IPS DF 19.7 (cell line): ENCODE measurements at regions not wholly inside any gene's neighbourhood (a gene's known extent, or its start where the extent isn't known, plus 50 kb on each side); places are given as distances from the start of the nearest gene placed in this dataset.

Experiments used
- DNase-seq: peaks from one replicate; pipeline ENCODE4 v3.0.0-alpha.2; 2013; ENCODE audit warnings: low read depth, low spot score

DNA sequence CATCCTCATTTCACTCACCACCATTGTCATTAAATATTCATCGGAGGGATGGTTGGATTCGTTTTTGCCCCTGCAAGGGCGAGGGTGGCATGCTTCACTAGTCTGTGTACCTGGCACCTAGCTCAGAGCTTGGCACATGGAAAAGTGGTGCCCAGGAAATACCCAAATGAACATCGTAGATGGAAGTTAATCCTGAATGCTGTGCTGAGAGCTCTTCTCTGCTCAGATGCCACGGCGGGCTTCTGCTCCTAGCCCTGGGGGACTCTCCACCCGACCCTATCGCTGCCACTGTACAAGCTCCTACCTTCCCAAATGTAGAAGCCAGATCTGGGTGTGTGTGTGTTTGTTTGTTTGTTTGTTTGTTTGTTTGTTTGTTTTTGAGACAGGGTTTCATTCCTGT, 113.0 kb upstream of the ZNF507 start:
- no peak for DNase-seq

DNA sequence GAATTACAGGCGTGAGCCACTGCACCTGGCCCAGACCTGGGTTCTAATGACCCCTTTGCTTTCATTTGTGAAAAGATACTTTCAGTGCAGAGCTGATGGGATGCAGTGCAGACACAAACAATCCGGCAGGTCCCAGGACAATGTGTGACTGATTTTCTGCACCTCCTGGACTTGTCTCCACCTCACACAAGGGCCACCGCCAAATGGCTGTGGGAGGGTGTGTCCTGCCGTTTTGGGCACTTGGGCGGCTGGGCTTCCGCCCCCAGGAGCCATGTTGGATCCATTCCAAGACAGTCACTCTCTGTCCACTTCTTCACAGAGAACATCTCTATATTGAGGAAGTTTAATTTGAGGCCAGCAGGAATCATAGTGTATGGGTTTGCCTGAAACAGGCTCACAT, 112.3 kb upstream of the ZNF507 start:
- no peak for DNase-seq

DNA sequence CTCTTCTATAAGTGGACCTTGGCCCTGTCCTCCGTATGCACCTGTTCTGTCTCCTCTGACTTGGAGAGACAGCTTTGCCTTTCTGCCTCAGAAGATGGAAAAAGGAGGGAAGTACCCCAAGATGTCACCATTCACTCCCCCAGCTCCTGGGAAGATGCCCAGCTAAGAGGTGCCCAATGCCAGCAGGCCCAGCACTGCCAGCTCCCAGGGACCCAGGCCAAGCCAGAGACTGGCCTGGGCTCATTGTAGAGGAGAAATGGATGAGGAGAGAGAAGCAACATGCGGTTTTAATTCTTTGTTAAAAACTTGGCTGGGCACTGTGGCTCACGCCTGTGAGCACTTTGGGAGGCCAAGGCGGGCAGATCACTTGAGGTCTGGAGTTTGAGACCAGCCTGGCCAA, 111.5 kb upstream of the ZNF507 start:
- DNase-seq: no peak

DNA sequence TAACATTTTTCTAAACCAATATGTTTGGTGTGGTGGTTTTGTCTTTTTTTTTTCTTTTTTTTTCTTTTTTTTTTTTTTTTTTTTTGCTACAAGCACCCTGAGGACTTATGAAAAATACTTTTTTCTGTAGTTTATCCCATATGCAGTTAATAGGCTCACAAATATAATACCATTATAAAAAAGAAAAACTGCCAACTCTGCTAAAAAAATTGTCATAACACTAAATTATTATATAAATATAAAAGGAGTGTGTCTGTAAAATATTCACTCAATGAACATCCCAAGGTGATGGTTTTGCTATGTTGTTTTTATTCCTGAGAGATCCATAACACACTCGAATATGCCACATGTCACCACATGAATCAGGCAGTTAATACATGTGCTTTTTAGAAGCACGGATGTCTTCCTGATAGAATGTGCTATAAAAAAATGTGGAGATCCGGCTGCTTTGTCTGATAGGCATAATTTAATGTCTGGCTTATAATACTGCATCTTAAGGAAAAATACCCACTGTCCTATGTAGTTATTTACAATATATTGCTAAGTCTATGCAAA, 110.7 kb upstream of the ZNF507 start:
- no peak for DNase-seq

DNA sequence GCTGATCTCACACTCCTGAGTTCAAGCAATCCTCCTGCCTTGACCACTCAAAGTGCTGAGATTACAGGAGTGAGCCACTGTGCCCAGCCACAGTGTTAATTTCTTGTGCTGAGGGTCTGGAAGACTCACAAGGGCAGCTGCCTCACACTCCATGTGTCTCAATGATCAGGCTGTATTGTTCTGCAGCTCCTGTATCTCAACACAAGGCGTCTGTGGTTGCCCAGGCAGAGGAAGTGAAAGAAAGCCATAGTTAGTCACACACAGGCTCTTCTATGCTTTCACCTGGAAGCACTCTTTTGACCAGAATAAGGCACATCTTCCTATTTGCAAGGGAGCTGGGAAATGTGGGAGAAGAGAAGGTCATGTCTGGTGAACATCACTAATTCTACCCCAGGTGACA, 107.3 kb upstream of the ZNF507 start:
- DNase-seq: no peak

DNA sequence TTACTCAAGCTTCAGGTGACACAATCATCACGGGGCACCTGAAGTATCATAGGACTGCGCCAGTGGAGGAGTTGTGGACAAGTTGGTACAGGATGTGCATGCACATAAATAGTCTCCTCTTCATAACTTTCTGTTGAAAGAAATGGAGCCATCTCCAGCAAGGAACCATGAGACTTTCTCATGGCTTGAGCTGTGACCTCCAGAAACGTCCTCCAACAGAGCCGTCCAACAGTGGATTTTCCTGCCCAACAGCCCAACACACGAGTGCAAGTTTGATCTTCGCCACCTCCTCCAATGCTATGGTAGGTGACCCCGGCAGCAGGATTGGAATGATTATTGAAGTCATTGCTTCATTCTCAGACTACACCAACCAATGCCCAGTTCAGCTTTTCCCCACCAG, 105.1 kb upstream of the ZNF507 start:
- DNase-seq: no peak

DNA sequence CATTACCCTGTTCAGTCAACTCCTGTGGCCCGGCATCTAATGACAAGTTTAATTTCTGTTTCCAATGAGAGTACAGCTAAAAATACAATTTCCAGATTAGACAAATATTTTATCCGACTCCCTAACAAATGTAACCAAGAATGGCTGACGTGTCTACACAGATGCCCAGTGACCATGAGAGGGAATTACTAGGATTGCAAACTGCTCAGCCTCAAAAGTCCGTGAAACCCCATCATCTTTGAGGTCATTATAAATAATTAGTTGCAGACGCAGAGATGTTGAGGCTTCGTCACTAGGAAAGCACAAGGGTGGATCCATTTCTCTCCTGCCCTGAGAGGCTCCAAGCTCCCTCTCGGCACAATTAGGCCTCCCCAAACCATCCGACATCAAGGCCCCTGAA, 104.1 kb upstream of the ZNF507 start:
- DNase-seq: no peak

DNA sequence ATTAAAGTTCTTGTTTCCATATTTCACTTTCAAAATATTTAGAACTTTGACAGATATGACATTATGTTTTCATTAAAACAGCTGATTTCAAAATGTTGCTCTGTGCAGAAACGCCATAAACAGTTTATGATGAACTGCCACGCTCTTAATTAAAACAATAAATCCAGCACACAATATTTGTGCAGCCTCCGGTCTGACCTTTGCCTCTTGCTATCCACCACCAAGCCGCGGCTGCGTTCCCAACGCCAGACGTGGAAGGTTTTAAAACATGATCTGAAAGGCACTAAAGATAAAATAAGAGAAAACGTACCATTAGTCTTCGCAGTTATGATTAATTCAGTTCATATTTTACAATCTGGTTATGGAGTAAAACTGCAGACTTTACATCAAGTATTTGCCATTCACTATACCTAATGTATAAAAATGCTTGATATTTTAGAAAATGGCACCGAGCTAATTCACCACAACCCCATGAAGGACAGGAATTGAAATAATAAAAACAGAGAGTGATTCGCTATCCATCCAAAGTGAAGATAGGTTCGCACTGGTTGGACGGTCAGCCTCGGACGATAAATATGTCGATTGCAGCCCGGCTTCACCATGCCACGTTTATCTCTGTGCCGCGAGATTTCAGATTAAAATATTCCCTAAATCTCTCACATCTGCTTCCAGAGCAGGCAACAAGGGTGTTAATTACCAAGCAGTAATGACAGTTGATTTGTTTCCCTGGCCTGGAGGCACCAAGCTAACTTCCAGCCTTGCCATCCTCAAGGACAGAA, 103.3 kb upstream of the ZNF507 start:
- no peak for DNase-seq

DNA sequence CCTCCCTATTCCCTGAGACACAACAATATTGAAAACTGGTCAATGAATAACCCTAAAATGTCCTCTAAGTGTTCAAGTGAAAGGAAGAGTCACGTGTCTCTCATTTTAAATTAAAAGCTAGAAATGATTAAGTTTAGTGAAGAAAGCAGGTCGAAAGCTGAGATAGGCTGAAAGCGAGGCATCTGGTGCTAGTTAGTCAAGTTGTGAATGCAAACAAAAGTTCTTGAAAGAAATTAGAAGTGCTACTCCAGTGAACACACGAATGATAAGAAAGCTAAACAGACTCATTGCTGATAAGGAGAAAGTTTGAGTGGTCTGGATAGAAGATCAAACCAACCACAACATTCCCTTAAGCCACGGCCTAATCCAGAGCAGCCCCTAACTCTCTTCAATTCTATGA, 99.4 kb upstream of the ZNF507 start:
- no peak for DNase-seq

DNA sequence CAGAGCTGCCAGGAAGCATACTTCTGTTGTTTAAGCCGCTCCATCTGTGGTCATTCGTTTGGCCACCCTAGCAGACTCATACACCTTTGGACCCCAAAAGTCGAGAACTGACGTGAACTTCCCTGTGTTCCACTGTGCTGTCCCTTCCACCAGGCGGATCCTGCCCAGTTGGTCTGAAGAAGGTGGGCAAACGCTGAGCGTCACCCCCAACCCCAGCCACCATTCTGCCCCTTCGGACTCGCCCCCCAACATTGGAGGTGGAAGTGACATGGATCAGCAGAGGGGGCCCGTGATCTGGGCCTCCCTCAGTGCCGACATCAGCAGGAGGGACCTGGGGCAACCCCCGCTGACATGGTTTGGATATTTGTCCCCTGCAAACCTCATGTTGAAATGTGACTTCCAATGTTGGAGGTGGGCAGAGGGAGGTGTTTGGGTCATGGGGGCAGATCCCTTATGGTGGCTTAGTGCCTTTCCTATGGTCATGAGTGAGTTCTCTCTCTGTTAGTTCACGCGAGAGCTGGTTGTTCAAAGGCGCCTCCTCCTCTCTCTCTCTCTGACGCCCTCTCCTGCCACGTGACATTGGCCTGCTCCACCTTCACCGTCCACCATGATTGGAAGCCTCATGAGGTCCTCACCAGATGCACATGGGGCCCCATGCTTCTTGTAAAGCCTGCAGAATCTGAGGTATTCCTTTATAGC, 93.6 kb upstream of the ZNF507 start:
- DNase-seq: no peak

DNA sequence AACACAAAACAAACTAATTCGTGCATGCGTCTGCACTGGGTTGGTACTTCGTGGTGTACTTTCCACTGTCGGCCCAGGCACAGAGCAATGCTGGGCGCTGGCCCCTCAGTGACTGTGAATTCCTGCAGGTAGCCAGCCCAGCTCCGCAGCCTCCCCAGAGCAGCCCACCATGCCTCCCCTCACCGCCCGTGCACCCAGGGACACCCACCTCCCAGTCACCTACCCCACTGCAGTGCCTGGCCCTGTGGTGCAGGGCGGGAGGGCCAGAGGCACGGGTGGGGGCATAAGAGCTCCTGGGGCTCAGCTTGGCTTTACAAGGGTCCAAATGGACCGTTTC, 93.1 kb upstream of the ZNF507 start:
- DNase-seq: no peak

DNA sequence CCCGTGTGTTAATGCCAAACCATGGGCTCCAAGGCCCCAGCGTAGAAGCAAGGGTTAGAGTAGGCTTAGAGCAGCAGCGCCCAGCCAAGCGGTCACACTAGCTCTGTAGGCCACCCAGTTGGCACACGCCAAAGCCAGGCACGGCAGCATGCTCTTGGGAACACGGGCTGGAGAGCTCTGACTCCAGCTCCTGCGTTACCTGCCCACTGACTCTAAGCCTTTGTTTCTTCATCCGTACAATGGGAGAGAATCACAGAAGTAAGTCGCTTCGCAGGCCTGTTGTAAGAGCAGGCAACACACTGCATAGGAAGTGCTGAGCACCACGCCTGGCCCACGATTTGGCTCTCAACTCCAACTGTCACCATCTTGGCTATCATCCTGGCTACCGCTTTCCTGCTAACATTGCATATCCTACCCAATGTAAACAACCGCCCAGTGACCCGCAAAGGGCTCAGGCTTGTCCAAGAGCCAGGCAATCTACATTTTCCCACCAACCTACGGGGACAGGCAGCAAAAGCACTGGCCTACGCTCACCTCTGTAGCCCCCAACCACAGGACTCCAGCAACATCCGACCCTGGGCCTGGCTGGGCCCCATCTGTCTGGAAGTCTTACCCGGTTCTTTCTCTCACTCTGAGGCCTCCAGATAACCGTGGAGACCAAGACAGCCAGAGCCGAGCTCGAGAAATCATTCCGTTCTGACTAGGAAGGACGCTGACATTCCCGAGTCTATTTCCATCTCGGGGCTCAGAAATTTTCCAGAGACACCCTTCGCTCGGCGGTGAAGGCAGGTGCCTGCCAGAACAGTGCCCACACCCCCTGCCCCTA, 91.5 kb upstream of the ZNF507 start:
- DNase-seq: no peak

DNA sequence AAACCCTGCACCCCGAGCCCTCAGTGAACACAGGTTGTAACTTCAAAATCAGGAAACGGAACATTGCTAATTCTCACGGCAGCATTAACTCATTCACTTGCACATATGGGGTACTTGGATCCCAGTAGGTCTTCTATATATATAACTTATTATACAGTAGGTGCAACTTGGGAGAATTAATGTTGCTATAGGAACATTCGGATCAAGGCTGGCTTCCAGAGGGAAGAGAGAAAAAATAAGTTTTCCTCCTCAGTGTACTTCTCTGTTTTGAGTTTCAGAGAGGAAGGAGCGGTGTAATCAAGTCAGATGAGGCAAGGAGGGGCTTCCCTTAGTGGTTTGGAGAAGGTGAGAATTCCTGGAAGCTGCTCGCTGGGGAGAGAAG, 90.9 kb upstream of the ZNF507 start:
- no peak for DNase-seq

DNA sequence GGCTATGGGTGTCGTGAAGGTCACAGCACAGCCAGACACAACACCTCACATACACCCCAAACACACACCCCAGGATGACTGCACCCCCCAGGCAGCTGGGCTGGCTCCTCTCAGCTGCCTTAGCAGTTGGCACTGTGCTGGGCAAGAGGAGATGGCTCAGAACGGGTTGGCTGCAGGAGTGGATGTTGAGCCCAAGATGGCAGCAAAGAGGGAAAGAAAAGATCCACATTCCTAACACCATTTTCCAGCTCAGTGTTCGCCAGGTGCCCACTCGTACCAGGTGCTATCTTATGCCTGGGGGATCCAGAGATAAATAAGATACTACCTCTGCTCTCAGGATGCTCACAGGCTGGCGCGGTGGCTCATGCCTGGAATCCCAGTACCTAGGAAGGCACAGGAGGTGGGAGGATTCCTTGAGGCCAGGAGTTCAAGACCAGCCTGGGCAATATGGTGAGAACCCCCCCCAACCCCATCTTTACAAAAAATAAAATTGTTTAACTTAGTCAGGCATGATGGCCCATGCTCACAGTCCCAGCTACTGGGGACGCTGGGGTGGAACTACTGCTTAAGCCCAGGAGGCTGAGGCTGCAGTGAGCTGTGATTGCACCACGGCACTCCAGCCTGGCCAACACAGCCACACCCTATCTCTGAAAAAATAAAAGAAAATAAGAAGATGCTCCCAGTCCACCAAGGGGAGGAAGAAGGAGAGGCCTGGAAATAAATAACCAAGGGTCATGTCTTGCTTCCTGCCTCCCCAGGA, 89.7 kb upstream of the ZNF507 start:
- DNase-seq: no peak

DNA sequence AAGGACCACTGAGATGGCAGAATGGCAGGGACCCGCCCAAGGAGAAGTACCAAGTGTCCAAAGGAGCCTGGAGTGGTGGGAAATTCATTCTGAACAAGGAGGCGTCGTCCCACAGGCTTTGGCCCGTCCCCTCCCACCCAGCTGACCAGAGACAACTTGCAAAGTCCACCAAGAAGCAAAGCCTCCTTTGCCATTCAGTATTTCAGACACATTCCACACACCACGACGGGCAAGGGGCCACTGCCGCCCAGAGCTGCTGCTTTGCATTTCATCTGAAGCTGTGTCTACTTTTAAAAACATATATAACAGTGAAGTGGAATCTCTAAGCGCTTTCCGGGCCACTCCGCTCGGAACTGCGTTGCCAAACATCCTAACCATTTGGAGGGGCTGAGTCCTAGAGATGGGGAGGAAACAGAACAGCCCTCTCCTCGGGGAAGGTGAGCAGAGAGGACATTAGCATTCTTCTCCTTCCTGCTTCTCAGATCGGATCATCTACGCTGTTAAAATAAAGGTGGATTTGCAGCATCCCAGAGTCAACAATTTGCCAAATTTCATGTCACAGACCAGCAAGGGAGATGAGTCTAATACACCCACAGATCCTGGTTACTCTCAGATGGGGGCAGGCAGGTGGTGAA, 89.0 kb upstream of the ZNF507 start:
- DNase-seq: no peak

DNA sequence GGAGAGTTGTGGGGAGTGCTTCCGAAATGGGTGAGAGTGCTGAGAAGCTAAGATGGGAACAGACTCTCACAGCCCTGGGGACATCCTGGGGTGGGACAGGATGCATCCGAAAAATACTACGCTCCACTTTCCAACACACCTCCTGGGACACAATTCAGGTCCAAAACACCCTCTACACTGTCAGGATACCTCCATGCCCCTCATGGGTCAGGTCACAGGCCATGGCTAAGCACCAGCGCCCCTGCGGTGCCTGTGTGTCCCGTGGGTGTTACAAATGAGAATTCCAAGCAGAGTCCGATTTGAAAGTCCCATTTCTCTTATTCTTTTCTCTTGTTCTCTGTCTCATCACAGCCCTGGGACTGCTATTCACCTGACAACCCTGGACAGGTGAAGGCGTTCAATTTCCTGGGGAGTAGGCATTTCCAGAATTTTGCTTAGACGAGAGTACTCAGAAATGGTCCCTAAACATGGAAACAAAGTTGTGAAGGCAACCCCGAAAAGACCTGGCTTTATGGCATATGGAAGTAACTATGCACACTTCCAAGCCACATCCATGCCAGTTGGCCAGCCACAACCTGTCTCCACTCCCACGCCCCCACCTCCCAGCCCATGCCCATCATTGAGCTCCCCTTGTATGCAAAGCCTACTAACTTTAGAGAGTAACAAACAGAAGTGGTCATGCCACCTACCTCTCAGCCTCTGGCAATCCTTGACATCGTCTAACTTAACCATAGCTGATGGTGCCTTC, 87.9 kb upstream of the ZNF507 start:
- DNase-seq: no peak

DNA sequence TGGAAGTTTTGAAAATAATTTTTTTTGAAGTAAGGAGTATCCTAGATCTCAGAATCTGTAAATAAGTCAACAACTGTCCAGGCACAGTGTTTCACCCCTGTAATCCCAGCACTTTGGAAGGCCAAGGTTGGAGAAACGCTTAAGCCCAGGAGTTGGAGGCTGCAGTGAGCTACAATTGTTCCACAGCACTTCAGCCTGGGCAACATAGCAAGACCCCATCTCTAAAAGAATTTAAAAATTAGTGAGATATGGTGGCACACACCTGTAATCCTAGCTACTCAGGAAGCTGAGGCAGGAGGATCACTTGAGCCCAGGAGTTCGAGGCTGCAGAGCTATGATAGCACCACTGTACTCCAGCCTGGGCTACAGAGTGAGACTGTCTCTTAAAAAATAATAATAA, 87.2 kb upstream of the ZNF507 start:
- no peak for DNase-seq

DNA sequence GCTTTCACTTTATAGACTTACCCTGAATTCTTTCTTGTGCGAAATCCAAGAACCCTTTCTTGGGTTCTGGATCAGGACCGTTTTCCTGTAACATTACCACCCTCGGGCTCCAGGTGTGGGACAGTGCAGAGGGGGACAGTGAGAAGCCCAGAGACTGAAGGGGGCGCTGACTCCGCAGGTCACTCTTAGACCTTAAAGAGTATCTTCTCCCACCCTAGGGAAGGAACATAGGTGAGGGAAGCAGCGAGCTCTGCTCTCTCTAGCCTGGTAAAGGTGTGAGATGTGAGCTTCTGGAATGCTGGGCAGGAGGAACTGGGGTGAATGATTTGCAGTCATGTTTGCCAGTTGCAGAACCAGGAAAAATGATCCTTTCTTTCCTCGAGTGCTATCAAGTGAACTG, 80.8 kb upstream of the ZNF507 start:
- no peak for DNase-seq

DNA sequence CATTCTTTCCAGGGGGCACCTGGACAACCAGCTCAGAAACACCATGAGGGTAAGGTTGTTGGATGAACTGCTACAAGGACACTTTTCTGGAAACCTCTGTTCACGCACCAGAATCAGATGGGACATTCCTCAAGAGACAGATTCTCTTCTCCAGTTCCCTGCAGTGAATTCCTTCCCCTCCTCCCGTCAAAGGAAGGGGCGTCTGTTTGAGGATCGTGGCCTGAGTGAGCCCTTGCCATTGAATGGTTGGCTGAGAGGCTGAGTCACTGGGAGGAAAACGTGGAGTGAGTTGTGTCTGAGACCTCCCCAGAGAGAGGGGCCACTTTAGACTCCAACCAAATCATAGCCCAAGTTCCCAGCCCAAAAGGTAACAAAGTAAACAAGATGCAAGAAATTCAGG, 79.4 kb upstream of the ZNF507 start:
- no peak for DNase-seq

DNA sequence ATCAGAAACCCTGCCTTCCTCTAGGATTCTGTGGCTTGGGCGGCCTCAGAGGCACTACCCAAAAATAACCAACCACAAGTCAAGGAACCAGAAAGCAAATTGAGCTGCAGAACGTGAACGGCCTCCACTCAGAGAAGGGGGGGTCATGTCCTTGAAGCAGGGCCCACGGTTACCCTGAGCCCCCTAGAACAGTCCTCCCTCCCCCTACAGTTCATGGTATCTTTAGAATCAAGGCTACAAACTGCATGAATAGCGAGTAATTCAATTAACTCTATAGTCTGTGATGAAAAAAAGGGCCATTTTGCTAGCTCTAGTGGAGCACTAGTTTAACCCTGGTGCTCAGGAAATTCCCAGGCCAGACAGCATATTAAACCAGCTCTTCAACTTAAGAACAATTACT, 79.0 kb upstream of the ZNF507 start:
- no peak for DNase-seq

DNA sequence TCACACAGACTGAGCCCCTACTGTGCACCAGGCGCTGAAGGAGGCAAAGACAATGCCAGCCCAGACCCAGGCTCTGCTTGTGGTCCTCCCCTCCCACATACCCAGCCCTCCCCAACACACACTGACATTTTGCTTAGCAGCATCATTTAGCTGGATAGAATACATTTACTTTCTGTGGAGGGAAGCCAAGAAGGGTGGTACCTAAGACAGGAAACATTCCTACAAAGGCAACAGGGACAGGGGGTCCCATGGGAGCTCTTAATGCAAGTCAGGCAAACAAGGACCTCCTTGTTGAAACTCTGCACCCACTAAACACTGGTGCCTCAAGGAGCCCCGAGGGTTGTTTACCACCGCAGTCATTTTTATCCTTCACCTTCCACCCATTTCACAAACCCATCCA, 77.0 kb upstream of the ZNF507 start:
- no peak for DNase-seq
